HG03460 (cell line): ENCODE measurements at regions not wholly inside any gene's neighbourhood (a gene's known extent, or its start where the extent isn't known, plus 50 kb on each side); places are given as distances from the start of the nearest gene placed in this dataset.

ENCODE experiments used
- ATAC-seq: cut with Tn5 transposase; IDR thresholded peaks from one replicate; pipeline ENCODE4 v1.9.1; 2021; ENCODE audit not compliant: unreplicated experiment

GRCh38 chr2:38509947-38510326 lies 92.8 kb downstream of the HNRNPLL start:
- ATAC-seq, result no peak

GRCh38 chr2:38509314-38509946 lies 93.3 kb downstream of the HNRNPLL start:
- no peak for ATAC-seq

- ATAC-seq, result peak; percentile 76
Observed at GRCh38 chr2:38508311-38509039, 94.3 kb downstream of the HNRNPLL start.

- no peak for ATAC-seq
Observed at GRCh38 chr2:38507712-38508111, 95.0 kb downstream of the HNRNPLL start.

GRCh38 chr2:38505779-38506178 lies 96.9 kb downstream of the HNRNPLL start:
- ATAC-seq, result no peak

GRCh38 chr2:38504169-38504568 lies 98.6 kb downstream of the HNRNPLL start:
- no peak for ATAC-seq

GRCh38 chr2:38502107-38502506 lies 100.6 kb downstream of the HNRNPLL start:
- no peak for ATAC-seq

GRCh38 chr2:38500283-38500634 lies 102.5 kb downstream of the HNRNPLL start:
- no peak for ATAC-seq

- ATAC-seq, result no peak
Observed at GRCh38 chr2:38499548-38500282, 103.0 kb downstream of the HNRNPLL start.

- no peak for ATAC-seq
Observed at GRCh38 chr2:38498045-38498481, 104.7 kb downstream of the HNRNPLL start.

- ATAC-seq, result no peak
Observed at GRCh38 chr2:38497670-38498037, 105.1 kb downstream of the HNRNPLL start.

GRCh38 chr2:38496927-38497669 lies 105.6 kb downstream of the HNRNPLL start:
- no peak for ATAC-seq

GRCh38 chr2:38495880-38496279 lies 106.8 kb downstream of the HNRNPLL start:
- ATAC-seq, result no peak

GRCh38 chr2:38494394-38494793 lies 108.3 kb downstream of the HNRNPLL start:
- ATAC-seq, result no peak

GRCh38 chr2:38492042-38492615 lies 110.6 kb downstream of the HNRNPLL start:
- no peak for ATAC-seq

- no peak for ATAC-seq
Observed at GRCh38 chr2:38491436-38491835, 111.3 kb downstream of the HNRNPLL start.

GRCh38 chr2:38489846-38490245 lies 112.8 kb upstream of the ATL2 start:
- ATAC-seq, result no peak

GRCh38 chr2:38487852-38488251 lies 110.8 kb upstream of the ATL2 start:
- no peak for ATAC-seq

GRCh38 chr2:38486213-38487026 lies 109.3 kb upstream of the ATL2 start:
- ATAC-seq, result no peak

- peak; percentile 74 for ATAC-seq
Observed at GRCh38 chr2:38485734-38486133, 108.7 kb upstream of the ATL2 start.
